Esophagus squamous epithelium (tissue), 5 donors: ENCODE measurements at regions not wholly inside any gene's neighbourhood (a gene's known extent, or its start where the extent isn't known, plus 50 kb on each side); places are given as distances from the start of the nearest gene placed in this dataset.

Source experiments
- DNase-seq: peaks from one replicate; lab custom pipeline; 2025; lab: John Stamatoyannopoulos, UW
- H3K27ac ChIP-seq, 4 donors: fragments of 200-600 bp; sonication (generic); one replicate each; pipeline ENCODE4 v1.5.1; 2016 to 2019; ENCODE audit warnings: mild to moderate bottlenecking in 1 of 4
- H3K27me3 ChIP-seq, 4 donors: fragments of 200-600 bp; sonication (generic); 1 replicate in 3 of 4; 2 replicates in 1 of 4; pipeline versions ENCODE4 v1.5.1 to v1.6.0; 2017 to 2021; ENCODE audit warnings: antibody characterized with exemption in 1 of 4
- H3K36me3 ChIP-seq, 3 donors: fragments of 200-600 bp; sonication (generic); one replicate each; pipeline ENCODE4 v1.5.1; 2016 to 2019
- H3K4me1 ChIP-seq, 3 donors: fragments of 200-600 bp; sonication (generic); one replicate each; pipeline ENCODE4 v1.5.1; 2017 to 2019
- H3K4me3 ChIP-seq, 4 donors: fragments of 200-600 bp; sonication (generic); 1 replicate in 3 of 4; 2 replicates in 1 of 4; pipeline ENCODE4 v1.5.1; 2016 to 2019; ENCODE audit warnings: mild to moderate bottlenecking in 2 of 4, moderate library complexity in 1 of 4
- H3K9me3 ChIP-seq, 3 donors: fragments of 200-600 bp; sonication (generic); one replicate each; pipeline ENCODE4 v1.5.1; 2016 to 2019
- POLR2A ChIP-seq, 4 donors: fragments of 450-650 bp; IDR thresholded peaks; one replicate each; pipeline ENCODE4 v1.6.1; 2017; ENCODE audit warnings: antibody characterized with exemption in 4 of 4, mild to moderate bottlenecking in 4 of 4, moderate library complexity in 3 of 4
- WGBS, 2 donors: methylation state at CpG; one replicate each; pipeline ENCODE4 v1.1.5; 2018; 5-methylcytosine and 5-hydroxymethylcytosine counted together
- intact Hi-C: fragments of 100-400 bp; cut with DNase I; formaldehyde crosslinking; loops from one replicate; pipeline ENCODE4 v1.15.0; 2022
- TF ChIP-seq, protein P1 (sequence below), 6 experiments: fragments of 450-650 bp in 4 of 6; fragments of 200-600 bp in 2 of 6; sonication (generic) in 2 of 6; IDR thresholded peaks; one replicate each; pipeline ENCODE4 v1.5.1; 2016 to 2019; ENCODE audit warnings: antibody characterized with exemption in 6 of 6, mild to moderate bottlenecking in 4 of 6, moderate library complexity in 4 of 6
- donor health status: DM: yes; HTN: yes; CAD: no.

DNA sequence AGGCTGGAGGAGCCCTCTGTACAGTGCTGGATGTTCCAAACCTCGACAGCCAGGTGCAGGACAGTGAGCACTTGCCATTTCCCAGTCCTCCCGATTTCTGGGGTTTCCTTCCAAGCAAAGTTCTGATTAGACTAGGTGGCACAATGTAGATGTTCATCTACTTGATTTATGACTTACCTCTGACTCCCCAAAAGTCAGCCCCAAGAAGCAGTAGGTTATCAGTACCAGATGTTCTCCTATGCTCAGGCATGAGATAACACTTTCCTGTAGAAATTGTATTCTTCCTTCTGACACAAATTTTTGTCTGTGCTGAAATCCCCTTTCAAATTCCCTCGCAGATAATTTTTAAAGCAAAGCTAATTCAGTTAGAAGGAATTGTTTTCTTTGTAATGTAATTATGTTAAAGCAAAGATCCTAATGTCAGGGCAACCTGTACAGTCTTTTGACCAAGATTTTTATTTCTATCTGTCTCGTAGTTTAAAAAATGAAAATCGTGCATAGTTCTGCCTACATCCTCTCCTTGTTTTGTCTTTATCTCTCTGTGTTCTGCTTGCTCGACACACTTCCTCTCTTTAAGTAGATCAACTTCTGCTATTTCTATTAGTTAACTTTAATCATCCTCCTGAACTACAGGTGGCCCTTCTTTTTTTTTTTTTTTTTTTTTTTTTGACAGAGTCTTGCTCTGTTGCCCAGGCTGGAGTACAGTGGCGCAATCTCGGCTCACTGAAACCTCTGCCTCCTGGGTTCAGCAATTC lies 102.4 kb upstream of the PJA2 start:
- TF ChIP-seq, protein P1, sequence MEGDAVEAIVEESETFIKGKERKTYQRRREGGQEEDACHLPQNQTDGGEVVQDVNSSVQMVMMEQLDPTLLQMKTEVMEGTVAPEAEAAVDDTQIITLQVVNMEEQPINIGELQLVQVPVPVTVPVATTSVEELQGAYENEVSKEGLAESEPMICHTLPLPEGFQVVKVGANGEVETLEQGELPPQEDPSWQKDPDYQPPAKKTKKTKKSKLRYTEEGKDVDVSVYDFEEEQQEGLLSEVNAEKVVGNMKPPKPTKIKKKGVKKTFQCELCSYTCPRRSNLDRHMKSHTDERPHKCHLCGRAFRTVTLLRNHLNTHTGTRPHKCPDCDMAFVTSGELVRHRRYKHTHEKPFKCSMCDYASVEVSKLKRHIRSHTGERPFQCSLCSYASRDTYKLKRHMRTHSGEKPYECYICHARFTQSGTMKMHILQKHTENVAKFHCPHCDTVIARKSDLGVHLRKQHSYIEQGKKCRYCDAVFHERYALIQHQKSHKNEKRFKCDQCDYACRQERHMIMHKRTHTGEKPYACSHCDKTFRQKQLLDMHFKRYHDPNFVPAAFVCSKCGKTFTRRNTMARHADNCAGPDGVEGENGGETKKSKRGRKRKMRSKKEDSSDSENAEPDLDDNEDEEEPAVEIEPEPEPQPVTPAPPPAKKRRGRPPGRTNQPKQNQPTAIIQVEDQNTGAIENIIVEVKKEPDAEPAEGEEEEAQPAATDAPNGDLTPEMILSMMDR (IDR thresholded peaks at IDR 0.05) = no peak
- TF ChIP-seq POLR2A (IDR thresholded peaks at IDR 0.05) = no peak
- no peaks in the 10 kb centered on the region for H3K9me3 ChIP-seq
- no peaks in the 10 kb centered on the region for H3K4me1 ChIP-seq
- H3K27me3 ChIP-seq = no peaks in the 10 kb centered on the region
- DNase-seq = no peak
- no peak overlapping the region for H3K4me3 ChIP-seq
- WGBS, 2 donors = 68% methylated on average over 8 of the region's 8 CpGs
- no peaks in the 10 kb centered on the region for H3K36me3 ChIP-seq
- no peak overlapping the region for H3K27ac ChIP-seq
- intact Hi-C loops = no loop called here

DNA sequence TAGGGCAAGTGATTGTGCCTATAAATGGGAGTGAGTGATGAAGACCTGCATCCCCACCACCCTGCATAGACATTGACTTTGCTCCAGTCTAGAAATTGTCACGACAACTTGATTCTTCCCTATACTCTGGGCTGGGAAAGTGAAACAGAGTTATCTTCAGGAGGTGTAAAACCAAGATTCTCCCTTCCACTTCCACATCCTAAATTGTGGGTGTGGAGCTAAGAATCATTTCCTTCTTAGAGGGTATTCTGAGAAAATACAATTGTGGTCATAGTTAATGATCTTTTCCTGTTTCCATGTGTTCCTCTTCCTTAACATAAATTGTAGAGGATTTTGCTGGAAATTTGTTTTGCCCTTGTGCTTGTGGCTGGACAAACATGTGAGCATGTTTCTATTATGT lies 96.8 kb upstream of the PJA2 start:
- Histone ChIP-seq H3K36me3 (no peaks in the 10 kb centered on the region), H3K4me1 (no peaks in the 10 kb centered on the region), H3K27me3 (no peaks in the 10 kb centered on the region), H3K27ac (no peak overlapping the region), H3K9me3 (no peaks in the 10 kb centered on the region), H3K4me3 (no peak overlapping the region)
- intact Hi-C loops = no loop called here
- no peak for DNase-seq
- 58 to 79% methylated on average over 1 of the region's 1 CpG for WGBS, 2 donors
- no peak for TF ChIP-seq POLR2A (IDR thresholded peaks at IDR 0.05)
- TF ChIP-seq, protein P1 (IDR thresholded peaks at IDR 0.05) = no peak

DNA sequence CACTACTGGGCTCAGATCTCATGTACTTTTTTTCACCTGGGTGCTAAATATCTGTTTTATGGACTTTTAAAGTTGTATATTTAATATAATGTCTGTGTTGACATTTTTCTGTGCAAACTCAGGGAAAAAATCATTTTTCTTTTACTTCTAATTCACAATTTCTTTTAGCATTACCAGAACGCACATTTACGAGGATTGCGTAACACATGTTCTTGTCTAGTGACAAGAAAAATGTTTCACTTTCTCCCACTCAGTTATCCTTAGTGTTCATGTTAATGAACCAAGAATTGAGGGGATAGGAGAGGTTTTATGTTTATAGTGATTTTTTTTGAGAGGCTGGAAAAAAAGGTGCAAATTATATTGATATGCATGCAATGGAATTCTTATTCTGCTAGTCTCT lies 86.3 kb upstream of the PJA2 start:
- Histone ChIP-seq H3K27ac (no peak overlapping the region), H3K36me3 (no peaks in the 10 kb centered on the region), H3K9me3 (no peaks in the 10 kb centered on the region), H3K27me3 (no peaks in the 10 kb centered on the region), H3K4me3 (no peak overlapping the region), H3K4me1 (no peaks in the 10 kb centered on the region)
- intact Hi-C loops = no loop called here
- no peak for TF ChIP-seq POLR2A (IDR thresholded peaks at IDR 0.05)
- TF ChIP-seq, protein P1 (IDR thresholded peaks at IDR 0.05) = no peak
- no peak for DNase-seq
- 64 to 81% methylated on average over 3 of the region's 3 CpGs for WGBS, 2 donors

DNA sequence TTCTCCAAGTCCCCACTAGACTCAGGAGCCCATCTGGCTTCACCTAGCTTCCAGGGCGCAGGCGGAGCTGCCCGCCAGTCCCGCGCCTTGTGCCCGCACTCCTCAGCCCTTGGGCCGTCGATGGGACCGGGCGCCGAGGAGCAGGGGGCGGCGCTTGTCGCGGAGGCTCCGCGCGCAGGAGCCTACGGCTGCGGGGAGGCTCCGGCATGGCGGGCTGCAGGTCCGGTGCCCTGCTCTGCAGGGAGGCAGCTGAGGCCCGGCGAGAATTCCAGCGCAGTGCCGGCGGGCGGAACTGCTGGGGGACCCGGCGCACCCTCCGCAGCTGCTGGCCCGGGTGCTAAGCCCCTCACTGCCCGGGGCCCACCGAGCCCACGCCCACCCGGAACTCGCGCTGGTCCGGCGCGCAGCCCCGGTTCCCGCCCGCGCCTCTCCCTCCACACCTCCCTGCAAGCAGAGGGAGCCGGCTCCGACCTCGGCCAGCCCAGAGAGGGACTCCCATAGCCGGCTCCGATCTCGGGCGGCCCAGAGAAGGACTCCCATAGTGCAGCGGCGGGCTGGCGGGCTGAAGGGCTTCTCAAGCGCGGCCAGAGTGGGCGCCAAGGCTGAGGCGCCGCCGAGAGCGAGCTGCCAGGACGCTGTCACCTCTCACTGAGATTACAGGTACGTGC lies 78.1 kb upstream of the PJA2 start:
- H3K27me3 ChIP-seq = no peaks in the 10 kb centered on the region
- H3K4me3 ChIP-seq = no peak overlapping the region
- no peak for TF ChIP-seq POLR2A (IDR thresholded peaks at IDR 0.05)
- TF ChIP-seq, protein P1 (IDR thresholded peaks at IDR 0.05) = no peak
- no peaks in the 10 kb centered on the region for H3K36me3 ChIP-seq
- intact Hi-C loops = no loop called here
- peaks cover 0 to 20% (median 9%) of the 10 kb centered on the region in 3 donors for H3K4me1 ChIP-seq
- no peak for DNase-seq
- H3K27ac ChIP-seq = no peak overlapping the region
- no peaks in the 10 kb centered on the region for H3K9me3 ChIP-seq
- 89 to 96% methylated on average over 9 to 28 of the region's 65 CpGs for WGBS, 2 donors

DNA sequence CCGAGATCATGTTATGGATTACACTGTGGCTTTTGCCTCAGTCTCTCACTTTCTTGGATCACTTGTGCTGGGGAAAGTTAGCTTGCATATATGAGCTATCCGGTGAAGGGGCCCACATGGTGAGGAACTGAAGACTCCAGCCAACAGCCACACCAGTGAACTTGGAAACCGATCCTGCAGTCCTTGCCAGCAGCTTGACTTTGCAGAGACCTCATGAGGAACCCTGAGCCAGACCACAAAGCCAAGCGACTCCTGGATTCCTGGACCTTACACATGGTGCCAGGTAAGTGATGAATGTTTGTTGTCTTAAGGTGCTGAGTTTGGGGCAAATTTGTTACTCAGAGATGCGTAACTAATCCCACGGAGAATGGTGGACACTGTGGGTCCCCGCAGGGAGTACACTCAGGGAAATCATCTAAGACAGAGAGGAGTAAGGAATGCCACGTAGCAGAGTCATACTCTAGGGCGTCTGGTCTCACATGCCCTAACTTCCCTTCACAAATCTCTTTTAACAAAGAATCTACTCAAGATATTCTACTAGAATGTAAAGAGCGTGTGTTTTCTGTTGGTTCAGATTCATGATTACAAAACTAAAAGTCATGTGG lies 76.5 kb upstream of the PJA2 start:
- Histone ChIP-seq H3K4me3 (no peak overlapping the region), H3K27ac (no peak overlapping the region), H3K4me1 (peaks cover 0 to 20% (median 9%) of the 10 kb centered on the region in 3 donors), H3K27me3 (no peaks in the 10 kb centered on the region), H3K9me3 (no peaks in the 10 kb centered on the region), H3K36me3 (no peaks in the 10 kb centered on the region)
- intact Hi-C loops = no loop called here
- WGBS, 2 donors = 79 to 88% methylated on average over 7 to 9 of the region's 10 CpGs
- TF ChIP-seq, protein P1 (IDR thresholded peaks at IDR 0.05) = no peak
- no peak for TF ChIP-seq POLR2A (IDR thresholded peaks at IDR 0.05)
- no peak for DNase-seq
